B cell (primary cell): ENCODE measurements at regions not wholly inside any gene's neighbourhood (a gene's known extent, or its start where the extent isn't known, plus 50 kb on each side); places are given as distances from the start of the nearest gene placed in this dataset.

ENCODE experiments used
- ATAC-seq: fragments of 200-7000 bp; cut with Tn5 transposase; one replicate; pipeline ENCODE4 v1.10.0; 2021; ENCODE audit warnings: low read depth, mild to moderate bottlenecking, moderate number of reproducible peaks, moderate library complexity
- CTCF ChIA-PET: fragments of 350-600 bp; sonication (Branson Sonifier 250); formaldehyde crosslinking; loops from one replicate; lab custom pipeline; 2021; ENCODE audit warnings: antibody characterized with exemption, inconsistent platforms; lab: Charles Lee
- POLR2A ChIA-PET: fragments of 350-600 bp; sonication (Branson Sonifier 250); formaldehyde crosslinking; loops from one replicate; lab custom pipeline; 2021; ENCODE audit warnings: antibody characterized with exemption; lab: Charles Lee
- DNase-seq: peaks from one replicate; pipeline ENCODE4 v3.0.0; 2013
- H2AFZ ChIP-seq: 2 replicates; pipeline ENCODE4 v1.6.1; 2012; ENCODE audit warnings: mild to moderate bottlenecking, low read depth, low read length; ENCODE audit not compliant: insufficient read depth, poor library complexity, severe bottlenecking
- H3K27ac ChIP-seq, 2 donors: 1 replicate in 1 of 2; 2 replicates in 1 of 2; pipeline ENCODE4 v1.5.1; 2012 to 2013; ENCODE audit warnings: low read length in 2 of 2, mild to moderate bottlenecking in 2 of 2, moderate library complexity in 1 of 2
- H3K27me3 ChIP-seq, 4 experiments: fragments of 200-600 bp in 1 of 4; sonication (generic) in 1 of 4; replicated peaks in 1 of 4; 1 replicate in 2 of 4; 2 replicates in 2 of 4; pipeline versions ENCODE4 v1.6.1 to v1.7.0; 2013 to 2016; ENCODE audit warnings: low read length in 3 of 4, mild to moderate bottlenecking in 2 of 4, mixed read lengths in 1 of 4, moderate library complexity in 1 of 4; ENCODE audit not compliant: insufficient read depth in 4 of 4, control insufficient read depth in 3 of 4; ENCODE audit errors: control extremely low read depth in 1 of 4
- H3K36me3 ChIP-seq, 2 experiments: replicated peaks in 1 of 2; 1 replicate in 1 of 2; 2 replicates in 1 of 2; pipeline versions ENCODE4 v1.6.1 to v1.7.1; 2013; ENCODE audit warnings: low read length in 1 of 2; ENCODE audit not compliant: insufficient read depth in 2 of 2, control insufficient read depth in 1 of 2; ENCODE audit errors: control extremely low read depth in 1 of 2, extremely low read depth in 1 of 2
- H3K4me1 ChIP-seq, 2 donors: fragments of 200-600 bp in 1 of 2; sonication (generic) in 1 of 2; 1 replicate in 1 of 2; 2 replicates in 1 of 2; pipeline versions ENCODE4 v1.5.1 to v1.6.1; 2013 to 2017; ENCODE audit warnings: low read length in 2 of 2; ENCODE audit not compliant: control insufficient read depth in 2 of 2, insufficient read depth in 2 of 2
- H3K4me2 ChIP-seq: replicated peaks from 2 replicates; pipeline ENCODE3; 2012; ENCODE audit warnings: mild to moderate bottlenecking, low read depth, low read length; ENCODE audit not compliant: poor library complexity, severe bottlenecking
- H3K4me3 ChIP-seq, 5 experiments: fragments of 200-600 bp in 1 of 5; sonication (generic) in 1 of 5; 1 replicate in 3 of 5; 2 replicates in 2 of 5; pipeline versions ENCODE4 v1.5.1 to v1.7.0; 2011 to 2016; ENCODE audit warnings: low read length in 4 of 5, mild to moderate bottlenecking in 4 of 5, low read depth in 2 of 5, control low read depth in 1 of 5, moderate library complexity in 1 of 5; ENCODE audit not compliant: insufficient read depth in 1 of 5; ENCODE audit errors: control extremely low read depth in 1 of 5, extremely low read depth in 1 of 5
- H3K79me2 ChIP-seq: fragments of 200-600 bp; sonication (generic); one replicate; pipeline ENCODE4 v1.6.0; 2016; ENCODE audit warnings: low read length; ENCODE audit not compliant: control insufficient read depth, insufficient read depth
- H3K9ac ChIP-seq: fragments of 200-600 bp; sonication (generic); 2 replicates; pipeline ENCODE4 v1.6.1; 2017; ENCODE audit warnings: mild to moderate bottlenecking, low read length, moderate library complexity
- H3K9me3 ChIP-seq, 3 donors: one replicate each; pipeline versions ENCODE4 v1.6.1 to v1.7.1; 2013; ENCODE audit warnings: low read length in 2 of 3; ENCODE audit not compliant: control insufficient read depth in 2 of 3, insufficient read depth in 1 of 3; ENCODE audit errors: control extremely low read depth in 1 of 3
- H4K20me1 ChIP-seq: 2 replicates; pipeline ENCODE4 v1.6.0; 2012; ENCODE audit warnings: mild to moderate bottlenecking, low read length; ENCODE audit not compliant: insufficient read depth, control insufficient read depth, poor library complexity, severe bottlenecking
- H3K27ac Mint-ChIP-seq: one replicate; pipeline ENCODE4 v1.8.0; 2021; ENCODE audit warnings: mixed read lengths
- H3K27me3 Mint-ChIP-seq: one replicate; pipeline ENCODE4 v1.8.0; 2021; ENCODE audit warnings: mixed read lengths
- H3K4me1 Mint-ChIP-seq: one replicate; pipeline ENCODE4 v1.8.0; 2021; ENCODE audit warnings: mixed read lengths
- H3K4me3 Mint-ChIP-seq: one replicate; pipeline ENCODE4 v1.8.0; 2021; ENCODE audit warnings: mixed read lengths
- H3K9me3 Mint-ChIP-seq: one replicate; pipeline ENCODE4 v1.8.0; 2022; ENCODE audit warnings: mixed read lengths; ENCODE audit not compliant: insufficient read depth
- CTCF ChIP-seq: fragments of 200-600 bp; IDR thresholded peaks from one replicate; pipeline ENCODE4 v1.8.0; 2022; ENCODE audit warnings: antibody characterized with exemption, mild to moderate bottlenecking
- EZH2 ChIP-seq: IDR thresholded peaks from 2 replicates; pipeline ENCODE4 v1.6.1; 2012; ENCODE audit warnings: borderline replicate concordance, low read depth, mild to moderate bottlenecking, moderate library complexity, low read length; ENCODE audit not compliant: insufficient read depth, poor library complexity, severe bottlenecking
- WGBS: methylation state at CpG from one replicate; pipeline ENCODE4 v1.1.5; 2013; ENCODE audit warnings: missing lambda C conversion rate; ENCODE audit not compliant: insufficient coverage; 5-methylcytosine and 5-hydroxymethylcytosine counted together
- intact Hi-C: fragments of 100-400 bp; cut with micrococcal nuclease; formaldehyde crosslinking; loops from one replicate; pipeline ENCODE4 v1.10.0; 2022

GRCh38 chr3:55207744-55208143 lies 279.4 kb downstream of the WNT5A start:
- H3K27ac ChIP-seq: no peak overlapping the region
- no peaks in the 10 kb centered on the region for H3K27me3 Mint-ChIP-seq
- H3K79me2 ChIP-seq: no peaks in the 10 kb centered on the region
- H4K20me1 ChIP-seq: no peaks in the 10 kb centered on the region
- no peak overlapping the region for H3K4me3 ChIP-seq
- no peak for TF ChIP-seq EZH2
- no peak for TF ChIP-seq CTCF
- H3K36me3 ChIP-seq: no peaks in the 10 kb centered on the region
- H3K4me1 ChIP-seq: no peaks in the 10 kb centered on the region
- ATAC-seq (no peak), DNase-seq (no peak)
- H3K9me3 ChIP-seq: no peaks in the 10 kb centered on the region
- no peak overlapping the region for H3K27ac Mint-ChIP-seq
- POLR2A ChIA-PET: no interaction called here
- CTCF ChIA-PET: no interaction called here
- no peak overlapping the region for H2AFZ ChIP-seq
- no peak overlapping the region for H3K4me2 ChIP-seq
- intact Hi-C loops: no loop called here
- no peak overlapping the region for H3K9ac ChIP-seq
- H3K27me3 ChIP-seq: no peaks in the 10 kb centered on the region
- H3K9me3 Mint-ChIP-seq: no peaks in the 10 kb centered on the region
- no peaks in the 10 kb centered on the region for H3K4me1 Mint-ChIP-seq
- H3K4me3 Mint-ChIP-seq: no peak overlapping the region

DNA sequence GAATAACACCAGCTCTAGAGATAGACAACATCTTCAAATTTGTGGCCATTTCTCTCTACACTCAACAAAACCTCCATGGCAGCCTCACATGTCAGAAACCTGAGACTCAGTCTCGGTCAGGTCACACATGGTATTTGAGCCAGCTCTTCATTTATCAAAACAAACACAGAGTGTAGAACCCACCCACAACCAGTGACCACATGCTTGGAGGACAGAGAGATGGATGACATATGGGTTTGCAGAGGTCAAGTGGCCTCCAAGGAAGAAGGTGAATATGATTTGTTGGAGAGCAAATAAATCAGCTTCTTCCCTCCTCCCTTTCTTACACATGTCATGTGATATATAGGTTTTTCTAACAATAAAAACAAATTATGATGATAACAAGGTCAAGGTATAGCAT lies 278.1 kb upstream of the LRTM1 start:
- WGBS: no CpG with 5 or more reads among the region's 1 CpG
- no peaks in the 10 kb centered on the region for H3K36me3 ChIP-seq
- H3K4me1 ChIP-seq: no peaks in the 10 kb centered on the region
- Mint-ChIP-seq H3K4me3 (no peak overlapping the region), H3K27ac (no peak overlapping the region), H3K4me1 (no peaks in the 10 kb centered on the region), H3K27me3 (no peaks in the 10 kb centered on the region), H3K9me3 (no peaks in the 10 kb centered on the region)
- no peak overlapping the region for H3K4me3 ChIP-seq
- ChIA-PET POLR2A (no interaction called here), CTCF (no interaction called here)
- intact Hi-C loops: no loop called here
- no peak overlapping the region for H3K27ac ChIP-seq
- no peaks in the 10 kb centered on the region for H3K79me2 ChIP-seq
- no peak overlapping the region for H3K4me2 ChIP-seq
- H3K27me3 ChIP-seq: no peaks in the 10 kb centered on the region
- H3K9ac ChIP-seq: no peak overlapping the region
- H4K20me1 ChIP-seq: no peaks in the 10 kb centered on the region
- ATAC-seq (no peak), DNase-seq (no peak)
- no peak for TF ChIP-seq CTCF
- no peak for TF ChIP-seq EZH2
- H3K9me3 ChIP-seq: no peaks in the 10 kb centered on the region
- no peak overlapping the region for H2AFZ ChIP-seq
